Activated CD4-positive, alpha-beta T cell treated with anti-CD3 and anti-CD28 coated beads for 36 hours (primary cell): ENCODE measurements at regions not wholly inside any gene's neighbourhood (a gene's known extent, or its start where the extent isn't known, plus 50 kb on each side); places are given as distances from the start of the nearest gene placed in this dataset.

Experiments
- ATAC-seq: fragments of 200-7000 bp; cut with Tn5 transposase; one replicate; pipeline ENCODE4 v1.10.0; 2021; ENCODE audit warnings: mild to moderate bottlenecking, moderate library complexity
- CTCF ChIA-PET: fragments of 350-600 bp; sonication (Branson Sonifier 250); formaldehyde crosslinking; loops from one replicate; lab custom pipeline; 2021; ENCODE audit warnings: antibody characterized with exemption; lab: Charles Lee
- POLR2A ChIA-PET: fragments of 350-600 bp; sonication (Branson Sonifier 250); formaldehyde crosslinking; loops from one replicate; lab custom pipeline; 2021; ENCODE audit warnings: antibody characterized with exemption, inconsistent platforms; lab: Charles Lee
- DNase-seq: peaks from one replicate; pipeline ENCODE4 v3.0.0-alpha.2; 2020
- H3K27ac Mint-ChIP-seq: one replicate; pipeline ENCODE4 v1.8.0; 2021; ENCODE audit warnings: mixed read lengths
- H3K27me3 Mint-ChIP-seq: one replicate; pipeline ENCODE4 v1.8.0; 2021; ENCODE audit warnings: mixed read lengths
- H3K36me3 Mint-ChIP-seq: one replicate; pipeline ENCODE4 v1.8.0; 2021; ENCODE audit warnings: low read depth, mixed read lengths
- H3K4me1 Mint-ChIP-seq: one replicate; pipeline ENCODE4 v1.8.0; 2021; ENCODE audit warnings: mixed read lengths
- H3K4me3 Mint-ChIP-seq: one replicate; pipeline ENCODE4 v1.8.0; 2021; ENCODE audit warnings: mild to moderate bottlenecking, moderate library complexity, mixed read lengths
- H3K9me3 Mint-ChIP-seq: one replicate; pipeline ENCODE4 v1.8.0; 2021; ENCODE audit warnings: low read depth, mixed read lengths
- intact Hi-C, 2 experiments: fragments of 100-400 bp; cut with DNase I in 1 of 2; cut with micrococcal nuclease in 1 of 2; formaldehyde crosslinking; loops; one replicate each; pipeline versions ENCODE4 v1.14.2 to v1.15.1; 2022 to 2024; cut with DNase I, micrococcal nuclease

DNA sequence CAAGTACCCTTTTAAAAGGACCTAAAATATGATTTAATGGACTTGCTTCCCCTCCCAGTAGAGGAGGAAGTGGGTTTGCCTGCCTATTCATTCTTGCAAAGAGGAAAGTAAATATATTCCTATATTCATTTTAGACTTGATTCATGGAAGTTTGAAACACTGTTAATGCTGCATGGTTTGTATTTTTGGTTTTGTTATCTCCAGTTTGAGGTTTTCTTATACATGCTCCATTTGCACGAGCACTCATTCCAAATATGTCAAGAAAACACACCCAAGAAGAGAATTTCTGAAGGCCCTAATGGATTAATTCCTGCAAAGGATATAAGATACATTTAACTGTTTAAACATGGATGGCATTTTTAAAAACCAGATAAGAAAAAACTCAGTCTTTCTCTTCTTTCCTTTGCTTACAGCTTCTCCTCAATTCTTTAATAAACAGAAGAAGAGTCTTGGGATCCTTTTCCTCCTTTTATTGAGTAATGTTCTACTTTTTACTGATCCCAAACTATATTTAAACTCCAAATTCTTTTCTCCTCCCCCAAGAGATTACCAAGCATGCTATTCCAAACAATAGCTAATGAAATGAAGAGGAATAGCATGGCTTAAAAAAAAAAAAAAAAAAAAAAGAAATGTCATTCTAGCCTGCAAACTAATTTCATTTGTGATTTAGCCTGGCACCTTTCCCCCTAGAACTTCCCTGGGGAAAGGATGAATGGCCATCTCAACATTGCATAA is 54.6 kb upstream of the LDB2 start:
- ChIA-PET POLR2A (no interaction called here), CTCF (no interaction called here)
- Mint-ChIP-seq H3K4me1 (no peaks in the 10 kb centered on the region), H3K9me3 (peaks cover 5% of the 10 kb centered on the region), H3K4me3 (no peak overlapping the region), H3K36me3 (no peaks in the 10 kb centered on the region), H3K27ac (no peak overlapping the region), H3K27me3 (peaks cover 12% of the 10 kb centered on the region)
- DNase-seq: no peak
- intact Hi-C loops: no loop called here
- no peak for ATAC-seq

DNA sequence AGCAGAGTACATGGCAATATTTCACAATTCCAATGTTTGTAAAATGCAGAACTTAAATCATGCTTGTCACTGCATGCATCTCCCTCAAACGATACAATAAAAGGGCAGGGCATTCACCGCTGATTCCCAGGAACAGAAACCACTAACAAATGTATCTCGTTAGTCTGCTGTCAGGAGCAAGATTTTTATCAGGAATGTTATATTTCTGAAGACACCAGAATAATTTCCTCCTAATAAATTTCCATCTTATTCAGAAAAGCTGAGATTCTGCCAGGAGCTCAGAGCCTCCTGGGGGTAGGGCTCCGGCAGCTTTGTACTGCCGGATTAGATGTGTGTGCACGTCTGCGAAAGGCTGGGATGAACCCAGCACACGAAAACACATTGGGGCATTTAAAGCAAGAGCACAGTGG is 54.0 kb upstream of the LDB2 start:
- CTCF ChIA-PET: interaction anchor here (1.0 to 1.2 kb wide), 2 partner anchors 11 to 509 kb away, joined by 3 to 5 read pairs; no protein-coding TSS in a partner anchor
- DNase-seq (no peak), ATAC-seq (no peak)
- Mint-ChIP-seq H3K9me3 (peaks cover 5% of the 10 kb centered on the region), H3K27ac (no peak overlapping the region), H3K36me3 (no peaks in the 10 kb centered on the region), H3K27me3 (peaks cover 10% of the 10 kb centered on the region), H3K4me3 (no peak overlapping the region), H3K4me1 (no peaks in the 10 kb centered on the region)
- intact Hi-C loops: no loop called here
- POLR2A ChIA-PET: no interaction called here
